GM23338 (cell line): ENCODE measurements at regions not wholly inside any gene's neighbourhood (a gene's known extent, or its start where the extent isn't known, plus 50 kb on each side); places are given as distances from the start of the nearest gene placed in this dataset.

Source experiments
- CREB1 ChIP-seq: fragments of 250-450 bp; sonication (Bioruptor Pico); IDR thresholded peaks from 2 replicates; pipeline ENCODE4 v1.5.0; 2020; ENCODE audit warnings: low read depth, mild to moderate bottlenecking, moderate library complexity
- EZH2 ChIP-seq: fragments of 200-600 bp; sonication (generic); IDR thresholded peaks from one replicate; pipeline ENCODE4 v1.8.0; 2017; ENCODE audit warnings: antibody characterized with exemption, mild to moderate bottlenecking, low read depth; ENCODE audit not compliant: unreplicated experiment
- EZH2phosphoT487 ChIP-seq: fragments of 200-600 bp; sonication (generic); IDR thresholded peaks from one replicate; pipeline ENCODE4 v1.8.1; 2018; ENCODE audit warnings: antibody characterized with exemption; ENCODE audit not compliant: unreplicated experiment
- JUNB ChIP-seq: IDR thresholded peaks from one replicate; pipeline ENCODE4 v1.6.1; 2016; ENCODE audit warnings: antibody characterized with exemption; ENCODE audit not compliant: unreplicated experiment
- NANOG ChIP-seq: IDR thresholded peaks from 2 replicates; pipeline ENCODE4 v1.6.1; 2016; ENCODE audit warnings: antibody characterized with exemption, borderline replicate concordance
- POLR2AphosphoS5 ChIP-seq: IDR thresholded peaks from 2 replicates; pipeline ENCODE4 v1.6.1; 2016; ENCODE audit warnings: antibody characterized with exemption, low read depth
- STAT1 ChIP-seq: IDR thresholded peaks from one replicate; pipeline ENCODE4 v1.6.1; 2016; ENCODE audit warnings: antibody characterized with exemption; ENCODE audit not compliant: unreplicated experiment
- ZNF114 ChIP-seq: fragments of 250-450 bp; sonication (Bioruptor Pico); IDR thresholded peaks from 2 replicates; pipeline ENCODE4 v1.5.0; 2020; ENCODE audit warnings: mild to moderate bottlenecking, moderate library complexity
- ZNF331 ChIP-seq: fragments of 250-450 bp; sonication (Bioruptor Pico); IDR thresholded peaks from 2 replicates; pipeline ENCODE4 v1.5.0; 2020; ENCODE audit warnings: low read depth, mild to moderate bottlenecking, moderate library complexity
- ZNF462 ChIP-seq: fragments of 250-450 bp; sonication (Bioruptor Pico); IDR thresholded peaks from 2 replicates; pipeline ENCODE4 v1.5.0; 2020; ENCODE audit warnings: mild to moderate bottlenecking, moderate library complexity
- TF ChIP-seq, protein P1 (sequence below), 2 experiments: fragments of 200-600 bp in 1 of 2; sonication (generic) in 1 of 2; conservative IDR thresholded peaks; 2 replicates each; pipeline versions ENCODE4 v1.5.1 to v1.6.1; 2016 to 2017; ENCODE audit warnings: antibody characterized with exemption in 2 of 2, low read depth in 2 of 2, mild to moderate bottlenecking in 2 of 2, moderate library complexity in 1 of 2
- TF ChIP-seq, protein P2 (sequence below): IDR thresholded peaks from one replicate; pipeline ENCODE4 v1.6.1; 2018; ENCODE audit warnings: antibody characterized with exemption; ENCODE audit not compliant: unreplicated experiment
- TF ChIP-seq, protein P3 (sequence below): IDR thresholded peaks from 2 replicates; pipeline ENCODE4 v1.6.1; 2016; ENCODE audit warnings: antibody characterized with exemption

- TF ChIP-seq, protein P1, sequence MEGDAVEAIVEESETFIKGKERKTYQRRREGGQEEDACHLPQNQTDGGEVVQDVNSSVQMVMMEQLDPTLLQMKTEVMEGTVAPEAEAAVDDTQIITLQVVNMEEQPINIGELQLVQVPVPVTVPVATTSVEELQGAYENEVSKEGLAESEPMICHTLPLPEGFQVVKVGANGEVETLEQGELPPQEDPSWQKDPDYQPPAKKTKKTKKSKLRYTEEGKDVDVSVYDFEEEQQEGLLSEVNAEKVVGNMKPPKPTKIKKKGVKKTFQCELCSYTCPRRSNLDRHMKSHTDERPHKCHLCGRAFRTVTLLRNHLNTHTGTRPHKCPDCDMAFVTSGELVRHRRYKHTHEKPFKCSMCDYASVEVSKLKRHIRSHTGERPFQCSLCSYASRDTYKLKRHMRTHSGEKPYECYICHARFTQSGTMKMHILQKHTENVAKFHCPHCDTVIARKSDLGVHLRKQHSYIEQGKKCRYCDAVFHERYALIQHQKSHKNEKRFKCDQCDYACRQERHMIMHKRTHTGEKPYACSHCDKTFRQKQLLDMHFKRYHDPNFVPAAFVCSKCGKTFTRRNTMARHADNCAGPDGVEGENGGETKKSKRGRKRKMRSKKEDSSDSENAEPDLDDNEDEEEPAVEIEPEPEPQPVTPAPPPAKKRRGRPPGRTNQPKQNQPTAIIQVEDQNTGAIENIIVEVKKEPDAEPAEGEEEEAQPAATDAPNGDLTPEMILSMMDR (conservative IDR thresholded peaks at IDR 0.05; ENCODE audit: low read depth in 2 of 2), result no peak
- TF ChIP-seq, protein P2, sequence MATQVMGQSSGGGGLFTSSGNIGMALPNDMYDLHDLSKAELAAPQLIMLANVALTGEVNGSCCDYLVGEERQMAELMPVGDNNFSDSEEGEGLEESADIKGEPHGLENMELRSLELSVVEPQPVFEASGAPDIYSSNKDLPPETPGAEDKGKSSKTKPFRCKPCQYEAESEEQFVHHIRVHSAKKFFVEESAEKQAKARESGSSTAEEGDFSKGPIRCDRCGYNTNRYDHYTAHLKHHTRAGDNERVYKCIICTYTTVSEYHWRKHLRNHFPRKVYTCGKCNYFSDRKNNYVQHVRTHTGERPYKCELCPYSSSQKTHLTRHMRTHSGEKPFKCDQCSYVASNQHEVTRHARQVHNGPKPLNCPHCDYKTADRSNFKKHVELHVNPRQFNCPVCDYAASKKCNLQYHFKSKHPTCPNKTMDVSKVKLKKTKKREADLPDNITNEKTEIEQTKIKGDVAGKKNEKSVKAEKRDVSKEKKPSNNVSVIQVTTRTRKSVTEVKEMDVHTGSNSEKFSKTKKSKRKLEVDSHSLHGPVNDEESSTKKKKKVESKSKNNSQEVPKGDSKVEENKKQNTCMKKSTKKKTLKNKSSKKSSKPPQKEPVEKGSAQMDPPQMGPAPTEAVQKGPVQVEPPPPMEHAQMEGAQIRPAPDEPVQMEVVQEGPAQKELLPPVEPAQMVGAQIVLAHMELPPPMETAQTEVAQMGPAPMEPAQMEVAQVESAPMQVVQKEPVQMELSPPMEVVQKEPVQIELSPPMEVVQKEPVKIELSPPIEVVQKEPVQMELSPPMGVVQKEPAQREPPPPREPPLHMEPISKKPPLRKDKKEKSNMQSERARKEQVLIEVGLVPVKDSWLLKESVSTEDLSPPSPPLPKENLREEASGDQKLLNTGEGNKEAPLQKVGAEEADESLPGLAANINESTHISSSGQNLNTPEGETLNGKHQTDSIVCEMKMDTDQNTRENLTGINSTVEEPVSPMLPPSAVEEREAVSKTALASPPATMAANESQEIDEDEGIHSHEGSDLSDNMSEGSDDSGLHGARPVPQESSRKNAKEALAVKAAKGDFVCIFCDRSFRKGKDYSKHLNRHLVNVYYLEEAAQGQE, result no peak
- TF ChIP-seq CREB1 (CRISPR knock-in tag) (no peak), POLR2AphosphoS5 (no peak), EZH2 (no peak), ZNF114 (no peak), EZH2phosphoT487 (no peak), NANOG (no peak), ZNF331 (CRISPR knock-in tag) (no peak), JUNB (no peak), ZNF462 (CRISPR knock-in tag) (no peak), STAT1 (no peak)
- TF ChIP-seq, protein P3, sequence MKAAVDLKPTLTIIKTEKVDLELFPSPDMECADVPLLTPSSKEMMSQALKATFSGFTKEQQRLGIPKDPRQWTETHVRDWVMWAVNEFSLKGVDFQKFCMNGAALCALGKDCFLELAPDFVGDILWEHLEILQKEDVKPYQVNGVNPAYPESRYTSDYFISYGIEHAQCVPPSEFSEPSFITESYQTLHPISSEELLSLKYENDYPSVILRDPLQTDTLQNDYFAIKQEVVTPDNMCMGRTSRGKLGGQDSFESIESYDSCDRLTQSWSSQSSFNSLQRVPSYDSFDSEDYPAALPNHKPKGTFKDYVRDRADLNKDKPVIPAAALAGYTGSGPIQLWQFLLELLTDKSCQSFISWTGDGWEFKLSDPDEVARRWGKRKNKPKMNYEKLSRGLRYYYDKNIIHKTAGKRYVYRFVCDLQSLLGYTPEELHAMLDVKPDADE, result no peak
These were observed 472.6 kb downstream of the TXNL1 start for GRCh38 chr18:56165601-56166355.
